ENCODE measurements at regions not wholly inside any gene's neighbourhood (a gene's known extent, or its start where the extent isn't known, plus 50 kb on each side); places are given as distances from the start of the nearest gene placed in this dataset.

DNA sequence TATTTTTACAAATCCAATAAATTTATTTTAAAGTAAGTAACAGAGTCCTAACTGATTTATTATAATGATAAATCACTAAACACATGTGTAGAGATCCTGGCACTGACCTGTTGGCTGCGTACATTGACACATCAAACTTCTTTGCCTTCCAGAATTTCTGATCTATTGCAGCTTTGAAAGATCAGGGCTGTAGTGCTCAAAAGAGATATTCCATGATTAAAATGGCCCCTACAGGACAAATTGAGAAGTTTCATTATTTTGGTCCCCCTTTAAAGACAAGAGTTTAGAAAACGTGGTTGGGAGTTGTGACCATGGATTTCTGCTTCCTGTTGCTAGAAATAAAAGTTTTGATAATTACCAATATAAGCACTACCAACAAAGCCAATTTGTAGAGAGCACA is 87.7 kb upstream of the PDK4 start:
- no peak for TF ChIP-seq CTCF (IDR thresholded peaks at IDR 0.05; ENCODE audit: low read depth, low read length)
- no peak overlapping the region for H3K4me3 ChIP-seq (ENCODE audit: low read depth, low read length)

GRCh38 chr7:95682913-95683312 is 86.6 kb upstream of the PDK4 start:
- no peak for TF ChIP-seq CTCF (IDR thresholded peaks at IDR 0.05; ENCODE audit: low read depth, low read length)
- H3K4me3 ChIP-seq (ENCODE audit: low read depth, low read length): no peak overlapping the region

DNA sequence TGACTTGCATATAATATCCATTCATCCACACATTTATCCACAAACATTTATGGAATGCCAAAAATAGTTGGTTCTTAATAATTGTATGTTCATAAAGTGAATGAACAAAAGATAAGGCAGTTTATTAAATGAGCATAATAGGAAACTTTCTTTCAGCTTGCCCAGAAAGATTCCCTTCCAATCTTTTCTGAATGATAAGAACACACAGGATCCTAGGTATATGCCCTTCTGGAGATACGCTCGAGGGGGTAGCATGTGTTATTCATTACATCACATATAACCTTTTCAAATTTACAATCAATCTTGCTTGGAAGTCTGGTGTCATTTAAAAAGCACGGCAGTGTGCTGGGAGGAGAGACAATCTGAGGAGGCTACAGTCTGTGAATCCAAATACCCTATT is 80.4 kb upstream of the PDK4 start:
- H3K4me3 ChIP-seq (ENCODE audit: low read depth, low read length): no peak overlapping the region
- no peak for TF ChIP-seq CTCF (IDR thresholded peaks at IDR 0.05; ENCODE audit: low read depth, low read length)

DNA sequence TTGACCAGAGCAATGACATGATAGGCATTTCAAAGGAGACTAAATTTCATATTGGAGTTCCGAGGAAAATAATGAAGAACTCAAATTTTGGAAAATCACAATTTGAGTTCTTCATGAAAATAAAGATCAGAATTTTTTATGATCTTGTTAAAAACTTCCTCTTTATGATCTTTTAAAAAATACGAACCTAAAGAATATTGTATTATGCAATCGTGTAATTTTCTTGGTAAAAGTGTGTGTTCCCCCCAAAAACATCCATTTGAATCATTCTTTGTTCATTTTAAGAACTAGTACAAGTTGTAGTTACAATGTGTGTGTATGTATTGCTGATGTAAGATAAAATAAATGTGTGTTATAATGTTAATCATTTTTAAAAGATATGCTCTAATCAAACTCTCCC is 79.3 kb upstream of the PDK4 start:
- no peak overlapping the region for H3K4me3 ChIP-seq (ENCODE audit: low read depth, low read length)
- TF ChIP-seq CTCF (IDR thresholded peaks at IDR 0.05; ENCODE audit: low read depth, low read length): no peak

- TF ChIP-seq CTCF (IDR thresholded peaks at IDR 0.05; ENCODE audit: low read depth, low read length): no peak
- no peak overlapping the region for H3K4me3 ChIP-seq (ENCODE audit: low read depth, low read length)
Observed at GRCh38 chr7:95675016-95675415, 78.7 kb upstream of the PDK4 start.

- H3K4me3 ChIP-seq (ENCODE audit: low read depth, low read length): no peak overlapping the region
- no peak for TF ChIP-seq CTCF (IDR thresholded peaks at IDR 0.05; ENCODE audit: low read depth, low read length)
Observed at GRCh38 chr7:95674101-95674500, 77.8 kb upstream of the PDK4 start.

DNA sequence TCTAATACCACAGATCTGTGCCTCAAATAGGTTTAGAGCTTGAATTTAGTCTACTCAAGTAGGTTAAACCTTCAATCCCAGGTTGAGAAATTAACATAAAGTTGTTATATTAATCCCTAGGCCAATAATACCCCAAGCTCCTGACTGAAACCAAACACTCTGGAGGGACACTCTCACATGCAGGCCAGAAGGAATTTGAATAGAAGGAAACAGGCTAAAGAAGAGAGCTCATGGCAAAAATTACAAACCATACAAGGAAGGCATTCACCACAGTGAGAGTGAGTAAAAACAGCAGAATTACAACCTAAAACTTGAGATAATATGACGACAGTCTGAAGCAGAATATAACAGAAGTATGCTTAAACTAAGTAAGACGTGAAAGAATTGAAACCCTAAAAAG is 76.1 kb upstream of the PDK4 start:
- H3K4me3 ChIP-seq (ENCODE audit: low read depth, low read length): no peak overlapping the region
- no peak for TF ChIP-seq CTCF (IDR thresholded peaks at IDR 0.05; ENCODE audit: low read depth, low read length)
